GM19467 (cell line): ENCODE measurements at regions not wholly inside any gene's neighbourhood (a gene's known extent, or its start where the extent isn't known, plus 50 kb on each side); places are given as distances from the start of the nearest gene placed in this dataset.
A peak's percentile ranks its signal among the peaks of the same experiment; 100 is the strongest.

ENCODE experiments used
- ATAC-seq: cut with Tn5 transposase; IDR thresholded peaks from one replicate; pipeline ENCODE4 v1.9.1; 2021; ENCODE audit warnings: mild to moderate bottlenecking, moderate library complexity; ENCODE audit not compliant: unreplicated experiment

DNA sequence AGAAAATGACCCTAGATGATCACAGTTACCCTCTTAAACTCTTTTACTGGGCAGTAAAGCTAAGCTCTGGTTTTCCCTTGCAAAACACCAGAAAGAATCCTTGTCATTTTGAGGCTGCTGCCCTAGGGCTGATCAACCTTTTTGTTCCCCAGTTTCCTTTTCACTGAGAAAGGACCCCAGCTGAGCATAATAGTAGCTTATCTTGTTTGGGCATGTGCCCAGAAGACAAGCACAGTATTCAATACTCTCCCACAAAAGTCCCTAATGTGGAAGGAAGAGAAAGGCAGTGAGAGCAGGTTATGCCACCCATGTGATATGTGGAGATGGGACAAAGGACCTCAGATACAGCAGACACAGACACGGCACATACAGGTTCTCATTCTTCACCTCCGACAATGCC is 332.6 kb upstream of the TMPO start:
- no peak for ATAC-seq

DNA sequence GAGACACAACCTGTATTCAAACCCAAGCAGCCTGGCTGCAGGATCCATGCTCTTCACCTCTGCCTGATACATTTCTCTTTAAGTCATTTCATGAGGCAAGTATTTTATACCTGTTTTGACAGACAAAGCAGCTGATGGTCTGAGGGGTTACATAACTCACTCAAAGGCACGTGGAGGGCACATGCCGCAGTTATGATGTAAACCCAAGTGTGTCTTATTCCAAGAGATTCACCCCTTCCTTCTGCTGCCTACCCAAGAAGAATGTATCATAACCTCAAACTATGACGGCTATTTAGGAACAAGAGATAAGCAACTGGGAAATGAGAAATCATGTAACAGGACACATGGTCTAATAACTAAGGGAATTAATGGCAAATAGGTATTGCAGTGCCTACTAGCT is 329.8 kb upstream of the TMPO start:
- no peak for ATAC-seq

DNA sequence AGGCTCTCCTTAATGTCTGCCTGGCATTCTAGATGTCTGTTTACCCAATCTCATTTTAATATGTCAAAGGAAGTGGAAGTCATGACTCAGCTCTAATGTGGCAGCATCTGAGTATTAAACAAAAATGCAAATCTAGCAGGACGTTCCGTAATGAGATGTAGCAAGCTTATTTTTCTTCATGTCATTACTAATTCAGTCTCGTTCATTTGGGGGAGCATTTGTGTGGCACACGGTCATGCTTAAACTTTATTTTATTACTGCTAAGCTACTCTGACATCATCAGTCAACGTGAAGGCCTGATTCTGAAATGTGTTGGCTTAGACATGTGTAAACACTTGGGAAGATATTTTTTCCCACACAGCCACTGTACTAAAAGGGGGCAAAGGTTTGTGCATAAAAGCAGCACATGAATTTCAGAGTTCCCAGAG is 326.7 kb upstream of the TMPO start:
- no peak for ATAC-seq

DNA sequence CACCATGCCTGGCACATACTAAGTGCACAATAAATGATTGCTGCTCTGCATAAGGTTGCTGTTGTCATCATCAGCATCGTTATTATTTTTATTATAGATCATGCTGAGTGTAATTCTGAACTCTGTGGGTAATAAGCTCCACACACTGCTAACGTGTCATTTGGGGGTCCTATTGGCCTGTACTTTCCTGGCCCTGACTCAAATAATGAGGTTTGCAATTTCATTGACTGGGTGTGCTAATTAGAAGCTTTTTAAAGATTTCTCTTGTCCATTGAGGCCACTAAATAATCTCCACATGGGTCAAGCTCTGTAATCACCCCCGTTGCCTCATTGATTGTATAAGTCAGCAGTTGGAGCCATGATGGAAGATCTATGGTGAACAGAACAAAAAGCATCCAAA is 320.8 kb upstream of the TMPO start:
- ATAC-seq: no peak

GRCh38 chr12:98198261-98198982 is 317.0 kb upstream of the TMPO start:
- ATAC-seq: no peak

DNA sequence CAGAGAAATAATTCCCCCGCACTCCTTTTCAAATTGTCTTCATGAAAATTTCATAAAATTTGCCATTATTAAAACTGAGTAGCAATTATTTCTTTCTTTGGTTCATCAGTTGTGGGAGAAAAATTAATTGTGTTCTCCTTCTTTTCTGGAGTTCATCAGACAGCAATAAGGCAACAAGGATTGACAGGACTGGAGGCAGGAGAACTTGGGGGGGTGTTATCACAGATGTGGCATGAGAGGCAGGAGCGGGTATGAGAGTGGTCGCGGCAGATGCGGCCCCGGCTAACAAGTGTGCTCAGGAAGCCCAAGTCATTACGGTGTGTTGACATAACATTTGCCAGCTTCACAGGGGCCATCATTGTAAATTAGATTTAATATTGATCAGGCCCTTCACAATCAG is 306.6 kb upstream of the TMPO start:
- no peak for ATAC-seq

GRCh38 chr12:98211909-98212695 is 303.3 kb upstream of the TMPO start:
- no peak for ATAC-seq

DNA sequence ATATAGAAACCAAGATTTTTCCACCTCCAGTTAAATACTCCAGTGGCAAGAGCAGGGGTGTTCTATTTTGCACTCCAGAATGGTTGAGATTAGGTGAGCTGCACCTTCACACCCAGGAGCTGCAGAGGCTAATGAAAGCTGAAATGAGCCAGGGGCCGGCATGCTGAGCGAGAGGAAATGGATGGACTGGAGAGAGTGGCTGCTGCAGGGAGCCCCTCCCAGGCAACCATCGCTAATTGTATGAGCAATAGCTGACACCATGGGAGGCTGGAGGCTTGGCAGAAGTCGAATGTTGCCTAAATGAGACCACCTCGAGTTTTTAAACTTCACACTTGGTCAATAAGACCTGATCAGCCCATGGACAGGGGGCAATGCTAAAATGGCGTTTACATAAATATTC is 301.8 kb upstream of the TMPO start:
- ATAC-seq: no peak

- no peak for ATAC-seq
Measured at GRCh38 chr12:98217257-98217656, 298.1 kb upstream of the TMPO start.

DNA sequence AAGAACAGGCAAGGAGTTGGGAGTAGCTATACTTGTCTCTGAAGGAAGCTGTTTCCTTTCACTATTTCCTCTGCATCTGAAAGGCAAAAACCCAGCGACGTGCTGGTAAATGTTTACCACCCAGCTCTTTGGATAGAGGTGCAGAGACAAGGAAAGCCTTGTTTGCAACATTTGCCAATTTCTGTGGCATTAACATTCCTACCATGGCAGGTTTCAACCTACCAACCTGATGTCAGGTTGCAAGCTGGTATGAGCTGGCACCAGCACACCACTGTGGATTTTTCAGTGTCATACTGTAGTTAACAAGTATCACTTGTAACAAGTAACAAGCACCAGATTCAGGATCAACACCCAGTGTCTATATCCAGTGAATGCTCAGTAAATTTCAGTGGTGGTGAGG is 294.8 kb upstream of the TMPO start:
- ATAC-seq: no peak

- no peak for ATAC-seq
Measured at GRCh38 chr12:98221243-98221808, 294.1 kb upstream of the TMPO start.

GRCh38 chr12:98222135-98222534 is 293.3 kb upstream of the TMPO start:
- ATAC-seq: no peak

GRCh38 chr12:98224584-98225221 is 290.7 kb upstream of the TMPO start:
- peak; percentile 87 for ATAC-seq

- ATAC-seq: no peak
Measured at GRCh38 chr12:98227162-98227561, 288.2 kb upstream of the TMPO start.

DNA sequence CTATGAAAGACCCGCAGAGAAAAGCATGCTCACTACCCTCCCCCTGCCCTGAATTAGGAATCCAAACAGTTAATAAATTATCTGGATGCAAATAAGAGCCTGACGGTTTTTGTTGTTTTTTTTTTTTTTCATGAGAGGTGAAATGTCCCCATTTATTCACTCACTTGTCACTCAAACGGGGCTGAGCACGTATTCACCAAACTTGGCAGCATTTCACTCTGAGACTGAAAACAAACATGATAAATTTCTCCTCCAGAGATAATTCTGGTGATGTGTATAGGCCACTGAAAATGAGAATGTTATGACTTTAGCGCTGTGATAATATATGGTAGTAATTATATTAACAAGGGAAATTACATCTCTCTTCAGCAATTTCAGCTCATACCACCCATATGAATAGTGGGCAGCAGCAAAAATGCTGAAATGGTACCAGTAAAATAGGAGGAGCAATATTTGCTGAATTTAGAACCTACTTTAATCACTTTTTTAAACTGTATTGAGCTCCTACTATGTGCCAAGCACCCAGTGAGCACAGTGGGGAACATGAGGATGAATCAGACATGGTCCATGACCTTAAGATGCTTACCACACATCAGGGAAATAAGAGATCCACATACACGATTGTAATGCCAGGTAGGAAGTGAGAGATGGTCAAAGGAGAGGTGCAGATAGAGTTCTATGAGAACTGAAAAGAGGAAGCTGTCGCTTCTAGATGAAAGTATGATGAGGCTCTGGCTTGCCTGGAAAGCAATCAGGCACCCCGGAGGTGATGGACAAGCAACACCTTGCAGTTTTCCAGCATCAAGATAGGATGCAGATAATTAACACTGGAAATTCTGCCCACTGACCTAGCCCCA is 286.5 kb upstream of the TMPO start:
- no peak for ATAC-seq

DNA sequence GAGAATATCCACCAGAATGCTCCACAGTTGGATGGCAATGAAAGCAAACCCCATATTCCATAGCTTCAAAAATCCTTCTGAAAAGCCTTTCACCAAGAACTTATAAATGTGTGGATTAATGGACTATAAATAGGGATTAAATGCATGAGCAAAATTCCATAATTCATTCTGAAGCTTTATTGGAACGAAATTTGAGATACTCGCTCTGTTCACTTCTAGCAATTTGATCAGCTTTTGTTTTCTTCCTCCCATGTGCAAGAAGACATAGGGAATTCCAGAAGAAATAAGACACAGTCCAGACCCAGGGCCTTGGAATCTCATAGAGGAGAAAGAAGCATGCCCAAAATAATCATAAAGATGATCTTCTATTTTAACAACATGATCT is 285.9 kb upstream of the TMPO start:
- no peak for ATAC-seq

GRCh38 chr12:98232753-98233390 is 282.5 kb upstream of the TMPO start:
- no peak for ATAC-seq

DNA sequence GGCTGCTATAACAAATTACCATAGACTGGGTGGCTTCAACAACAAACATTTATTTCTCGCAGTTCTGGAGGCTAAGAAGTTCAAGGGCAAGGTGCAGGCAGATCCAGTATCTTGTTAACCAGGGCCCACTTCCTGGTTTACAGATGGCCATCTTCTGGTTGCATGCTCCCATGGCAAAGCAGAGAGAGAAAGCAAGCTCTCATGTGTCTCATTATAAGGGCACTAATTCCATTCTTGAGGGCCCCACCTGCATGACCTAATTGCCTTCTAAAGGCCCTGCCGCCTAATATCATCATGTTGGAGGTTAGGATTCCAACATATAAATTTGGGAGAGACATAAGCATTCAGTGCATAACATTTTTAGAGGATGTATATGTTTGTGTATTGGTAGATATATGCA is 280.1 kb upstream of the TMPO start:
- no peak for ATAC-seq

DNA sequence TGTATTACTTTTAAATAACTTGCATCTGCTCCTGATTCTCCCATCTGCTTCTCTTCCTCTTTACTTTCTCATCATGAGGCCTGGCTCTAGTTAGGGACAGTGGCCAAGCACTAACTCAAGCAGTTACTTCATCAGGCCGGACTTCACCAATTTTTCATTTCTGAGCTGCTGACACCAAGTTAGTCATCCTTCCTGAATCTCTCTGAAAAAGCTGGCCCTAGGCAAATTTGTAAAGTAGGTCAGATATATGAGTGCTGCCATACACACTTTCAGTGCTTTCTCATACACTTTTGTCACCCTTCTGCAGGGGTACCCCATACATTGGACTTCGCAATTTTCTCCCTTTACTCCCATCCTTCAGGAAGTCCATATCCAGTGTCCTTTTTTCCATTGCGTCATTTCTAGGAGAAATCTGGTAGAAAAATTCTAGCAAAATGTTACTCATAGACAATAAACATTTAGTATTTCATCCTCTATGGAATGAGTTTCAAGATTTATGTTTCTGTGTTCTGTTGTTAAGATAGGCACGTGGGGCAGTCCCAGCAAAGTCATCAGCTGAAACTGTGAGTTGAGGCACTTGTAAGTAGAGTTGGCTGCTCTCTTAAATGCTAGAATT is 276.8 kb upstream of the TMPO start:
- no peak for ATAC-seq

DNA sequence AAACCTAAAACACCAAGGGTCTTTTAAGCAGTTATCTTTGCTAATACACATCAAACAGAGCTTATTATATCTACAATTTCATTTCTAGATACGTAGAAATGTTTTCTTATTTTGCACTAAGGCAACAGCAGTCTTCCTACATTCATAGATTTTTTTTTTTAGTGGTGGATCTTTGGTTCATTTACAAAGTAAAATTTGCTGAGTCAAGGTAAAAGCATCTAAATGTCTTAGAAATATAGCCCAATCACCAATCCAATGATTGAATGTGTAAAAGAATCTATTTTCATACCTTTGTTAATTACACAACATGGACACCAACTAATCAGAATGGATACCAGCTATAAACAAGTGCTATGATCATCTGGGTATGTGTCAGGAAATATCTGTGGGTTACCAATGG is 272.2 kb upstream of the TMPO start:
- ATAC-seq: no peak
